ENCODE measurements at regions not wholly inside any gene's neighbourhood (a gene's known extent, or its start where the extent isn't known, plus 50 kb on each side); places are given as distances from the start of the nearest gene placed in this dataset.
"Not testable (repeated sequence)": the region's sequence is repeated elsewhere in the genome, so short reads cannot be mapped to it uniquely, and the experiment has no call there.

GRCh38 chr2:166768393-166769123, 119.7 kb upstream of the XIRP2 start:
- Histone ChIP-seq H2AFZ (ENCODE audit: low read depth, low read length) (no peak overlapping the region), H3K36me3 (ENCODE audit: control insufficient read depth in 2 of 2, extremely low read depth in 1 of 2, insufficient read depth in 2 of 2, low read length in 2 of 2) (no peaks in the 10 kb centered on the region), H3K4me2 (ENCODE audit: insufficient read depth, low read length) (no peak overlapping the region), H3K9ac (replicated peaks; ENCODE audit: extremely low read depth, insufficient read depth, low read length) (no peak overlapping the region), H4K20me1 (replicated peaks; ENCODE audit: control insufficient read depth, extremely low read depth, insufficient read depth, low read length) (no peaks in the 10 kb centered on the region), H3K4me1 (ENCODE audit: control insufficient read depth, extremely low read depth, insufficient read depth, low read length) (no peaks in the 10 kb centered on the region), H3K9me1 (replicated peaks; ENCODE audit: control insufficient read depth, extremely low read depth, insufficient read depth, low read length) (no peaks in the 10 kb centered on the region), H3K79me2 (ENCODE audit: control insufficient read depth, insufficient read depth, low read length) (no peaks in the 10 kb centered on the region), H3K27ac (ENCODE audit: insufficient read depth, low read depth, low read length) (no peak overlapping the region), H3K9me3 (replicated peaks; ENCODE audit: control insufficient read depth, insufficient read depth, low read length) (no peaks in the 10 kb centered on the region), H3K27me3 (ENCODE audit: control insufficient read depth in 2 of 2, insufficient read depth in 2 of 2, low read length in 2 of 2) (no peaks in the 10 kb centered on the region), H3K4me3 (replicated peaks in 1 of 3; ENCODE audit: insufficient read depth in 1 of 3, low read depth in 1 of 3, low read length in 3 of 3) (no peak overlapping the region)
- ChIA-PET CTCF (no interaction called here), POLR2A (no interaction called here)
- DNase-seq (ENCODE audit: low read depth, low spot score) (no peak), FAIRE-seq (no peak)
- TF ChIP-seq MYC (IDR thresholded peaks at IDR 0.05; ENCODE audit: low read depth, low read length): no peak
- TF ChIP-seq, protein P1, sequence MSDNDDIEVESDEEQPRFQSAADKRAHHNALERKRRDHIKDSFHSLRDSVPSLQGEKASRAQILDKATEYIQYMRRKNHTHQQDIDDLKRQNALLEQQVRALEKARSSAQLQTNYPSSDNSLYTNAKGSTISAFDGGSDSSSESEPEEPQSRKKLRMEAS (IDR thresholded peaks at IDR 0.05; ENCODE audit: insufficient read depth, insufficient read length): no peak
- intact Hi-C loops (cut with micrococcal nuclease): no loop called here
- BruUV-seq (replicated peaks): no TSS peak
- dilution Hi-C loops (cut with MboI; ENCODE audit: extremely low pct_ligation_motif_present, low sequenced_read_pairs): no loop called here

GRCh38 chr2:166766769-166767322, 121.4 kb upstream of the XIRP2 start:
- H3K27ac ChIP-seq (ENCODE audit: insufficient read depth, low read depth, low read length); H3K36me3 ChIP-seq (ENCODE audit: control insufficient read depth in 2 of 2, extremely low read depth in 1 of 2, insufficient read depth in 2 of 2, low read length in 2 of 2); H3K9me1 ChIP-seq (replicated peaks; ENCODE audit: control insufficient read depth, extremely low read depth, insufficient read depth, low read length); intact Hi-C loops (cut with micrococcal nuclease); H2AFZ ChIP-seq (ENCODE audit: low read depth, low read length); POLR2A ChIA-PET; DNase-seq (ENCODE audit: low read depth, low spot score); H3K4me3 ChIP-seq (replicated peaks in 1 of 3; ENCODE audit: insufficient read depth in 1 of 3, low read depth in 1 of 3, low read length in 3 of 3); H3K9ac ChIP-seq (replicated peaks; ENCODE audit: extremely low read depth, insufficient read depth, low read length); BruUV-seq (replicated peaks); H3K4me1 ChIP-seq (ENCODE audit: control insufficient read depth, extremely low read depth, insufficient read depth, low read length); H3K4me2 ChIP-seq (ENCODE audit: insufficient read depth, low read length); H3K9me3 ChIP-seq (replicated peaks; ENCODE audit: control insufficient read depth, insufficient read depth, low read length); H3K79me2 ChIP-seq (ENCODE audit: control insufficient read depth, insufficient read depth, low read length); FAIRE-seq; CTCF ChIA-PET; H4K20me1 ChIP-seq (replicated peaks; ENCODE audit: control insufficient read depth, extremely low read depth, insufficient read depth, low read length); H3K27me3 ChIP-seq (ENCODE audit: control insufficient read depth in 2 of 2, insufficient read depth in 2 of 2, low read length in 2 of 2); dilution Hi-C loops (cut with MboI; ENCODE audit: extremely low pct_ligation_motif_present, low sequenced_read_pairs): not testable (repeated sequence)
